ENCODE measurements at regions not wholly inside any gene's neighbourhood (a gene's known extent, or its start where the extent isn't known, plus 50 kb on each side); places are given as distances from the start of the nearest gene placed in this dataset.
"Not testable (repeated sequence)": the region's sequence is repeated elsewhere in the genome, so short reads cannot be mapped to it uniquely, and the experiment has no call there.

DNA sequence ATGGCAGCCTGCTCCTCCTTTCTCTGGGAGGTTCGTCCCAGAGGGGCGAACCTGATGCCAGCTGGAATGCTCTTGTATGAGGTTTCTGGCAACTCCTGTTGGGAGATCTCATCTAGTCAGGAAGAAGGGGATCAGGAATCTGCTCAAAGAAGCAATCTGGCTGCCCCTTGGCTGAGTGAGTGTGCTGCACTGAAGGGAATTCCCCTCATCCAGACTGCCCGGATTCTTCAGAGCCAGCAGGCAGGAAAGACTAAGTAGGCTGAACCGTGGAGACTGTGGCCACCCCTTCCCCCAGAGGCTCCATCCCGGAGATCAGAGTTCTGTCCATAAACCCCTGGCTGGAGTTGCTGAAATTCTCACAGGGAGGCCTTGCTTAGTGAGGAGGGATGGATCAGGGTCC, 476.0 kb downstream of the CSNK1G3 start:
- WGBS, 4 donors: 80 to 83% (median 82%) methylated on average over 3 to 5 of the region's 5 CpGs

DNA sequence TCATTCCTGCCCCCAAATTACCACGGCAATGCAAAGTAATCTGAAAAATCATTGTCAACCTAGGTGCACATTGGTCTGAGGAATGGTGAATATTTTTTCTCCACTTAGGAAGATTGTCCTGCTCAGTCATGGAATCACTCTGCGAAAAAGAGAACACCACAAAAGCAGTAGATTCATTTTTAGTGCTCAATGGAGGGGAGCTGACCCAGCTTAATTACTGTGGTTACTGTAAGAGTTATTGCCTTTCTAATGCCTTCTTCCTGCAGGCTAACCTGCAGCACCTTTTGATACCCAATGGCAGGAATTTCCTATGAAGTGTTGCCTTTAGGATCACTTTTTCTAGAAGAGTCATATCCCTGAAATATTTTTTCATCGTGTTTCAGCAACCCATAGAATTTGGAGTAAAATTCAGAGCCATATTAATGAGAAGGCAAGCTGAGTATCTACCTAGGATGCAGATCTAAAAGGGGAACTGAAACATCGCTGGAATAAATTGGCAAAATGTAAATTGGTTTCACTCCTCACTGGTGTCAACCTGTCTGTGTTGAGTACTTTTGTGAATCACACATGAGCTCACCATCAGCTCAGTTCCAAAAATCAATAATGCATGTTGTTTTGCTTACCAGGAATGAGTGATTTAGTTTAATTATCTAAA, 464.5 kb downstream of the CSNK1G3 start:
- no peaks in the 10 kb centered on the region for H3K36me3 ChIP-seq
- H3K27ac ChIP-seq: no peak overlapping the region
- intact Hi-C loops (cut with DNase I): no loop called here
- no peaks in the 10 kb centered on the region for H3K4me1 ChIP-seq
- peaks cover 0 to 6% (median 0%) of the 10 kb centered on the region in 12 donors for H3K9me3 ChIP-seq
- WGBS, 4 donors: 84 to 91% (median 88%) methylated on average over 4 of the region's 4 CpGs
- H3K4me3 ChIP-seq: no peak overlapping the region
- DNase-seq (no peak), ATAC-seq (no peak)
- H3K27me3 ChIP-seq: no peaks in the 10 kb centered on the region
- TF ChIP-seq, protein P1, sequence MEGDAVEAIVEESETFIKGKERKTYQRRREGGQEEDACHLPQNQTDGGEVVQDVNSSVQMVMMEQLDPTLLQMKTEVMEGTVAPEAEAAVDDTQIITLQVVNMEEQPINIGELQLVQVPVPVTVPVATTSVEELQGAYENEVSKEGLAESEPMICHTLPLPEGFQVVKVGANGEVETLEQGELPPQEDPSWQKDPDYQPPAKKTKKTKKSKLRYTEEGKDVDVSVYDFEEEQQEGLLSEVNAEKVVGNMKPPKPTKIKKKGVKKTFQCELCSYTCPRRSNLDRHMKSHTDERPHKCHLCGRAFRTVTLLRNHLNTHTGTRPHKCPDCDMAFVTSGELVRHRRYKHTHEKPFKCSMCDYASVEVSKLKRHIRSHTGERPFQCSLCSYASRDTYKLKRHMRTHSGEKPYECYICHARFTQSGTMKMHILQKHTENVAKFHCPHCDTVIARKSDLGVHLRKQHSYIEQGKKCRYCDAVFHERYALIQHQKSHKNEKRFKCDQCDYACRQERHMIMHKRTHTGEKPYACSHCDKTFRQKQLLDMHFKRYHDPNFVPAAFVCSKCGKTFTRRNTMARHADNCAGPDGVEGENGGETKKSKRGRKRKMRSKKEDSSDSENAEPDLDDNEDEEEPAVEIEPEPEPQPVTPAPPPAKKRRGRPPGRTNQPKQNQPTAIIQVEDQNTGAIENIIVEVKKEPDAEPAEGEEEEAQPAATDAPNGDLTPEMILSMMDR (IDR thresholded peaks at IDR 0.05): no peak
- no peak for TF ChIP-seq POLR2A (IDR thresholded peaks at IDR 0.05)

More for the DNA sequence above, 476.0 kb downstream of the CSNK1G3 start:
- intact Hi-C loops (cut with DNase I): no loop called here
- Histone ChIP-seq H3K36me3 (no peaks in the 10 kb centered on the region), H3K4me1 (no peaks in the 10 kb centered on the region), H3K4me3 (no peak overlapping the region), H3K27me3 (no peaks in the 10 kb centered on the region), H3K9me3 (peaks cover 0 to 32% (median 7%) of the 10 kb centered on the region in 12 donors), H3K27ac (no peak overlapping the region)
- DNase-seq (no peak), ATAC-seq (no peak)
- TF ChIP-seq POLR2A (IDR thresholded peaks at IDR 0.05): no peak

DNA sequence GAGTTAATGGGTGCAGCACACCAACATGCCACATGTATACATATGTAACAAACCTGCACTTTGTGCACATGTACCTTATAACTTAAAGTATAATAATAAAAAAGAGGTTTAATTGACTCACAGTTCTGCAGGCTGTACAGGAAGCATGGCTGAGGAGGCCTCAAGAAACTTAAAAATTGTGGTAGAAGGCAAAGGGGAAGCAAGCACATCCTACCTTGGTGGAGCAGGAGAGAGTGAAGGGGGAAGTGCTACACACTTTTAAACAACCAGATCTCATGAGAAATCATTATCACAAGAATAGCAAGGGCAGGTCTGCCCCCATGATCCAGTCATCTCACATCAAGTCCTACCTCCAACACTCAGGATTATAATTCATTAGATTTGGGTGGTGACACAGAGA, 463.5 kb downstream of the CSNK1G3 start:
- H3K27me3 ChIP-seq; H3K4me3 ChIP-seq; H3K36me3 ChIP-seq; H3K27ac ChIP-seq; H3K9me3 ChIP-seq; ATAC-seq; intact Hi-C loops (cut with DNase I); DNase-seq; H3K4me1 ChIP-seq: not testable (repeated sequence)

DNA sequence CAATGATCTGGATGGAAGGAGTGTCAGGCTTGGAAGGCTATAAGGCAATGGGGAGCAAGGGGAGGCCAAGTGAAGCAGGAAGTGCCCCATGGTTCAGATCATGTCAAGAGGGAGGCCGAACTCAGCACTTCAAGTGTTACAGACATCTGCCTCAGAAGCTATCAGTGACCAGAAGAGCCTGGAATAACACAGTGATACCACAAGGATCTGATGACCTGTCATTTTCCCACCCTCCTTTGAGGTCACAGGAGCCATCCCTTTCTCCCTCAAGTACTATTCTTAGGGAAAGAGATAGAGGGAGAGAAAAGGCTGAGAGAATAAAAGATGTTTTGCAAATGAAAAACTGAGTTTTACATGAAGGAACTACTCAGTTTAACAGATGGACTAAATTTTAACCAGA, 454.8 kb downstream of the CSNK1G3 start:
- 70 to 83% (median 77%) methylated on average over 1 of the region's 1 CpG for WGBS, 4 donors
- no peak for DNase-seq
- TF ChIP-seq, protein P1 (IDR thresholded peaks at IDR 0.05): no peak
- TF ChIP-seq POLR2A (IDR thresholded peaks at IDR 0.05): no peak
- H3K27me3 ChIP-seq: no peaks in the 10 kb centered on the region
- intact Hi-C loops (cut with DNase I): no loop called here
- peaks cover 0 to 7% (median 0%) of the 10 kb centered on the region in 12 donors for H3K9me3 ChIP-seq
- H3K27ac ChIP-seq: no peak overlapping the region
- ATAC-seq: no peak
- H3K36me3 ChIP-seq: no peaks in the 10 kb centered on the region
- H3K4me1 ChIP-seq: no peaks in the 10 kb centered on the region
- no peak overlapping the region for H3K4me3 ChIP-seq

DNA sequence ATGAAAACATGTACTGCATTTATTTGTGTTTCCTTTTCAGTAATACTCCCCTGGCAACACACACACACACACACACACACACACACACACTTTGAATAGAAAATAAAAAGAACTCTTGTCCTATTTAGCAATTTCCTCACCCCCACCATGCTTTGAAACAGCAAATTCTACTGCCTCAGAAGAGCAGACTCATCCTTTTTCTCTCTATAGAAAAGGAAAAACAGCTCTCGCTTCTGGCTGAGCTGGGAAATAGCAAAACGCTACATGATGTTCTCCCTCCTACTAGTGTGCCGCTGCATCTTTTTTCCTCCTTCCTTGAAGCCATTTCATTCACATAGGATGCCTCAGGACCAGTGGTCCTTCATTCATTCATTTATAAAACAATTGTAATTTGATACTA, 453.6 kb downstream of the CSNK1G3 start:
- Histone ChIP-seq H3K27ac (no peak overlapping the region), H3K4me3 (no peak overlapping the region), H3K4me1 (no peaks in the 10 kb centered on the region), H3K27me3 (no peaks in the 10 kb centered on the region), H3K9me3 (peaks cover 0 to 7% (median 0%) of the 10 kb centered on the region in 12 donors), H3K36me3 (no peaks in the 10 kb centered on the region)
- ATAC-seq: no peak
- WGBS, 4 donors: 73 to 91% (median 89%) methylated on average over 3 of the region's 3 CpGs
- intact Hi-C loops (cut with DNase I): no loop called here
- no peak for TF ChIP-seq POLR2A (IDR thresholded peaks at IDR 0.05)
- TF ChIP-seq, protein P1 (IDR thresholded peaks at IDR 0.05): no peak
- DNase-seq: no peak
